ENCODE measurements at regions not wholly inside any gene's neighbourhood (a gene's known extent, or its start where the extent isn't known, plus 50 kb on each side); places are given as distances from the start of the nearest gene placed in this dataset.

DNA sequence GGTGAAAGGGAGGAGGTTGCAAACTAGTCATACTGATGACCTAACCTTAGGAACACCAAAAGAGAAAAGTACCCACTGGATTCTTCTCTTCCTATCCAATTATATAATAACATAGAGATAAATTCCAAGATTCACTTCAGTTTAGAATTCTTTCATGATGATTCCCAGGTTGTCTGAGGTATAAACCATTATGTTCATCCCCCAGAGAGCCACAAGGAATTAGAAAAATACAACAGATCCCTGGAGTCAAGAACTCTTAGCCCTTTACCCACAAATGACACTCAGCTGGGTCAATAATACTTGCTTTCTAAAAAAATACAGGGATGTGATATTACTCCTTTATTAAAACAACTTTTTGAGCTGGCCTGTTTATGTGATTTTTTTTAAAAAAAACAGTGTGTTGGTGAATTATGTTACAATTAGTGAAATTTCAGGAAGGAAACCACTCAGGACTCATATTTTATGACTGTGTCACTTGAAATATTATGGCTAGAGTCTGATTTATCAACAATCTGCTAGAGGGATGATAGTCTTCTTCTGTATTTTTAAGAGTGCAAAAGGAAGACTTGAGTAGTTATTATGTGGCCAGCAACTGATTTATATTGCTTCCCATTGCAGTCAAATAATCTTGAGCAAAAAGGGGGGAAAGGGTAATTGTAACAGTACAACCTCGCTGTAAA, 338.2 kb downstream of the NFIB start:
- Histone ChIP-seq H3K27me3 (ENCODE audit: control insufficient read depth in 4 of 4, insufficient read depth in 4 of 4, low read length in 3 of 4) (no peaks in the 10 kb centered on the region), H3K4me1 (ENCODE audit: control insufficient read depth in 4 of 4, insufficient read depth in 4 of 4, low read length in 3 of 4) (no peaks in the 10 kb centered on the region), H3K4me3 (ENCODE audit: low read depth in 1 of 3, low read length in 3 of 3) (no peak overlapping the region), H3K9ac (ENCODE audit: low read depth in 1 of 2, low read length in 2 of 2) (no peak overlapping the region), H3K27ac (ENCODE audit: low read depth in 1 of 2, low read length in 2 of 2) (no peak overlapping the region), H3K9me3 (ENCODE audit: control insufficient read depth in 4 of 4, low read length in 3 of 4) (no peaks in the 10 kb centered on the region), H3K36me3 (ENCODE audit: control insufficient read depth in 4 of 4, insufficient read depth in 3 of 4, low read depth in 1 of 4, low read length in 3 of 4) (no peaks in the 10 kb centered on the region)
- TF ChIP-seq, protein P1, sequence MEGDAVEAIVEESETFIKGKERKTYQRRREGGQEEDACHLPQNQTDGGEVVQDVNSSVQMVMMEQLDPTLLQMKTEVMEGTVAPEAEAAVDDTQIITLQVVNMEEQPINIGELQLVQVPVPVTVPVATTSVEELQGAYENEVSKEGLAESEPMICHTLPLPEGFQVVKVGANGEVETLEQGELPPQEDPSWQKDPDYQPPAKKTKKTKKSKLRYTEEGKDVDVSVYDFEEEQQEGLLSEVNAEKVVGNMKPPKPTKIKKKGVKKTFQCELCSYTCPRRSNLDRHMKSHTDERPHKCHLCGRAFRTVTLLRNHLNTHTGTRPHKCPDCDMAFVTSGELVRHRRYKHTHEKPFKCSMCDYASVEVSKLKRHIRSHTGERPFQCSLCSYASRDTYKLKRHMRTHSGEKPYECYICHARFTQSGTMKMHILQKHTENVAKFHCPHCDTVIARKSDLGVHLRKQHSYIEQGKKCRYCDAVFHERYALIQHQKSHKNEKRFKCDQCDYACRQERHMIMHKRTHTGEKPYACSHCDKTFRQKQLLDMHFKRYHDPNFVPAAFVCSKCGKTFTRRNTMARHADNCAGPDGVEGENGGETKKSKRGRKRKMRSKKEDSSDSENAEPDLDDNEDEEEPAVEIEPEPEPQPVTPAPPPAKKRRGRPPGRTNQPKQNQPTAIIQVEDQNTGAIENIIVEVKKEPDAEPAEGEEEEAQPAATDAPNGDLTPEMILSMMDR (IDR thresholded peaks at IDR 0.05; ENCODE audit: low read depth, low read length, missing input control) = no peak
- no peak for TF ChIP-seq FOXA2 (IDR thresholded peaks at IDR 0.05)
- no peak for DNase-seq (ENCODE audit: low spot score)
- WGBS = 77% methylated on average over 1 of the region's 1 CpG

DNA sequence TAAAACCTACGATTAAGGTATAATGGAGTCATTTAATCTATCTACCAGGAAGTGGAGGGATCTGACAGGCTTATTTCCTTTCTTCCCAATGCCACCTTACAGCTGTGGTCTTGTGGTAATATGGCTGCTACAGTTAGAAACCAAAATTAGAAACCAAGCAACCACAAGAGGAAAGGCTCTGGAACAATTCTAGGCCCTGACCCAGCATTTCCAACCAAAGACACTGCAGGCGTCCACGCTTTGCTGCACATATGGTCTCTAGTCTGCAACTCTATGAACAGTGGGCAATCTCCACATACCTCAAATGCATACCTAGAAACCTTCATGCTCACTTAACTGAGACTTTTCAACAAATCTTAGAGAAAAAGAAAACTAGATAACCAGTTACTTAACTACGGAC, 339.1 kb downstream of the NFIB start:
- TF ChIP-seq HNF4G (IDR thresholded peaks at IDR 0.05) (no peak), NR2F2 (IDR thresholded peaks at IDR 0.05) (no peak), FOXA2 (IDR thresholded peaks at IDR 0.05) (no peak), MAX (IDR thresholded peaks at IDR 0.05) (no peak), YY1 (IDR thresholded peaks at IDR 0.05) (no peak), SP1 (IDR thresholded peaks at IDR 0.05) (no peak)
- TF ChIP-seq, protein P2, sequence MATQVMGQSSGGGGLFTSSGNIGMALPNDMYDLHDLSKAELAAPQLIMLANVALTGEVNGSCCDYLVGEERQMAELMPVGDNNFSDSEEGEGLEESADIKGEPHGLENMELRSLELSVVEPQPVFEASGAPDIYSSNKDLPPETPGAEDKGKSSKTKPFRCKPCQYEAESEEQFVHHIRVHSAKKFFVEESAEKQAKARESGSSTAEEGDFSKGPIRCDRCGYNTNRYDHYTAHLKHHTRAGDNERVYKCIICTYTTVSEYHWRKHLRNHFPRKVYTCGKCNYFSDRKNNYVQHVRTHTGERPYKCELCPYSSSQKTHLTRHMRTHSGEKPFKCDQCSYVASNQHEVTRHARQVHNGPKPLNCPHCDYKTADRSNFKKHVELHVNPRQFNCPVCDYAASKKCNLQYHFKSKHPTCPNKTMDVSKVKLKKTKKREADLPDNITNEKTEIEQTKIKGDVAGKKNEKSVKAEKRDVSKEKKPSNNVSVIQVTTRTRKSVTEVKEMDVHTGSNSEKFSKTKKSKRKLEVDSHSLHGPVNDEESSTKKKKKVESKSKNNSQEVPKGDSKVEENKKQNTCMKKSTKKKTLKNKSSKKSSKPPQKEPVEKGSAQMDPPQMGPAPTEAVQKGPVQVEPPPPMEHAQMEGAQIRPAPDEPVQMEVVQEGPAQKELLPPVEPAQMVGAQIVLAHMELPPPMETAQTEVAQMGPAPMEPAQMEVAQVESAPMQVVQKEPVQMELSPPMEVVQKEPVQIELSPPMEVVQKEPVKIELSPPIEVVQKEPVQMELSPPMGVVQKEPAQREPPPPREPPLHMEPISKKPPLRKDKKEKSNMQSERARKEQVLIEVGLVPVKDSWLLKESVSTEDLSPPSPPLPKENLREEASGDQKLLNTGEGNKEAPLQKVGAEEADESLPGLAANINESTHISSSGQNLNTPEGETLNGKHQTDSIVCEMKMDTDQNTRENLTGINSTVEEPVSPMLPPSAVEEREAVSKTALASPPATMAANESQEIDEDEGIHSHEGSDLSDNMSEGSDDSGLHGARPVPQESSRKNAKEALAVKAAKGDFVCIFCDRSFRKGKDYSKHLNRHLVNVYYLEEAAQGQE (IDR thresholded peaks at IDR 0.05) = no peak
- no peak overlapping the region for H3K4me3 ChIP-seq (ENCODE audit: low read depth in 1 of 3, low read length in 3 of 3)
- H3K9ac ChIP-seq (ENCODE audit: low read depth in 1 of 2, low read length in 2 of 2) = no peak overlapping the region
- 70% methylated on average over 4 of the region's 4 CpGs for WGBS
- no peaks in the 10 kb centered on the region for H3K9me3 ChIP-seq (ENCODE audit: control insufficient read depth in 4 of 4, low read length in 3 of 4)
- H3K36me3 ChIP-seq (ENCODE audit: control insufficient read depth in 4 of 4, insufficient read depth in 3 of 4, low read depth in 1 of 4, low read length in 3 of 4) = no peaks in the 10 kb centered on the region
- no peak for DNase-seq (ENCODE audit: low spot score)
- H3K27me3 ChIP-seq (ENCODE audit: control insufficient read depth in 4 of 4, insufficient read depth in 4 of 4, low read length in 3 of 4) = no peaks in the 10 kb centered on the region
- no peak overlapping the region for H3K27ac ChIP-seq (ENCODE audit: low read depth in 1 of 2, low read length in 2 of 2)
- H3K4me1 ChIP-seq (ENCODE audit: control insufficient read depth in 4 of 4, insufficient read depth in 4 of 4, low read length in 3 of 4) = no peaks in the 10 kb centered on the region

GRCh38 chr9:13971966-13972655, 341.8 kb downstream of the NFIB start:
- Histone ChIP-seq H3K27ac (ENCODE audit: low read depth in 1 of 2, low read length in 2 of 2) (no peak overlapping the region), H3K4me3 (ENCODE audit: low read depth in 1 of 3, low read length in 3 of 3) (no peak overlapping the region), H3K27me3 (ENCODE audit: control insufficient read depth in 4 of 4, insufficient read depth in 4 of 4, low read length in 3 of 4) (no peaks in the 10 kb centered on the region), H3K4me1 (ENCODE audit: control insufficient read depth in 4 of 4, insufficient read depth in 4 of 4, low read length in 3 of 4) (no peaks in the 10 kb centered on the region), H3K9me3 (ENCODE audit: control insufficient read depth in 4 of 4, low read length in 3 of 4) (no peaks in the 10 kb centered on the region), H3K9ac (ENCODE audit: low read depth in 1 of 2, low read length in 2 of 2) (no peak overlapping the region), H3K36me3 (ENCODE audit: control insufficient read depth in 4 of 4, insufficient read depth in 3 of 4, low read depth in 1 of 4, low read length in 3 of 4) (no peaks in the 10 kb centered on the region)
- WGBS = 76% methylated on average over 10 of the region's 10 CpGs
- no peak for DNase-seq (ENCODE audit: low spot score)
- TF ChIP-seq HNF4A (conservative IDR thresholded peaks at IDR 0.05) (no peak), MAX (IDR thresholded peaks at IDR 0.05) (no peak), FOXA1 (IDR thresholded peaks at IDR 0.05) (no peak), FOXA2 (IDR thresholded peaks at IDR 0.05) (no peak), YY1 (IDR thresholded peaks at IDR 0.05) (no peak), SP1 (IDR thresholded peaks at IDR 0.05) (no peak), GABPA (IDR thresholded peaks at IDR 0.05 in 1 of 2, conservative IDR thresholded peaks at IDR 0.05 in 1 of 2) (no peak), TAF1 (conservative IDR thresholded peaks at IDR 0.05) (no peak), NR2F2 (IDR thresholded peaks at IDR 0.05) (no peak), RAD21 (IDR thresholded peaks at IDR 0.05) (no peak), HNF4G (IDR thresholded peaks at IDR 0.05) (no peak)
- TF ChIP-seq, protein P2 (IDR thresholded peaks at IDR 0.05) = no peak
- TF ChIP-seq, protein P1 (IDR thresholded peaks at IDR 0.05; ENCODE audit: low read depth, low read length, missing input control) = no peak
